Medulla oblongata (tissue), 1 donor: ENCODE measurements at regions not wholly inside any gene's neighbourhood (a gene's known extent, or its start where the extent isn't known, plus 50 kb on each side); places are given as distances from the start of the nearest gene placed in this dataset.

Source experiments
- DNase-seq: peaks from one replicate; pipeline ENCODE4 v3.0.0-alpha.2; 2015; ENCODE audit errors: extremely low spot score

GRCh38 chr1:218983433-218983832 lies 190.2 kb upstream of the LYPLAL1 start:
- DNase-seq, result no peak

- no peak for DNase-seq
Observed at GRCh38 chr1:218983848-218984247, 189.8 kb upstream of the LYPLAL1 start.

- DNase-seq, result no peak
Observed at GRCh38 chr1:218985424-218985984, 188.2 kb upstream of the LYPLAL1 start.

- no peak for DNase-seq
Observed at GRCh38 chr1:218986816-218987215, 186.9 kb upstream of the LYPLAL1 start.

- DNase-seq, result no peak
Observed at GRCh38 chr1:218990019-218990418, 183.7 kb upstream of the LYPLAL1 start.

GRCh38 chr1:218991089-218991488 lies 182.6 kb upstream of the LYPLAL1 start:
- DNase-seq, result no peak

GRCh38 chr1:218994615-218995014 lies 179.1 kb upstream of the LYPLAL1 start:
- DNase-seq, result no peak

GRCh38 chr1:218995091-218995665 lies 178.5 kb upstream of the LYPLAL1 start:
- no peak for DNase-seq

GRCh38 chr1:218996362-218996761 lies 177.3 kb upstream of the LYPLAL1 start:
- DNase-seq, result no peak

- no peak for DNase-seq
Observed at GRCh38 chr1:219000005-219000404, 173.7 kb upstream of the LYPLAL1 start.

- no peak for DNase-seq
Observed at GRCh38 chr1:219000631-219001030, 173.0 kb upstream of the LYPLAL1 start.

- no peak for DNase-seq
Observed at GRCh38 chr1:219010720-219011119, 163.0 kb upstream of the LYPLAL1 start.

- DNase-seq, result no peak
Observed at GRCh38 chr1:219020386-219020785, 153.3 kb upstream of the LYPLAL1 start.

GRCh38 chr1:219020846-219021245 lies 152.8 kb upstream of the LYPLAL1 start:
- no peak for DNase-seq

GRCh38 chr1:219027146-219027673 lies 146.5 kb upstream of the LYPLAL1 start:
- DNase-seq, result no peak

- no peak for DNase-seq
Observed at GRCh38 chr1:219031809-219032208, 141.9 kb upstream of the LYPLAL1 start.

- DNase-seq, result no peak
Observed at GRCh38 chr1:219038398-219038797, 135.3 kb upstream of the LYPLAL1 start.

GRCh38 chr1:219039017-219039681 lies 134.5 kb upstream of the LYPLAL1 start:
- no peak for DNase-seq

- DNase-seq, result no peak
Observed at GRCh38 chr1:219039682-219040154, 134.0 kb upstream of the LYPLAL1 start.

- DNase-seq, result no peak
Observed at GRCh38 chr1:219040291-219040690, 133.4 kb upstream of the LYPLAL1 start.

GRCh38 chr1:219041141-219041540 lies 132.5 kb upstream of the LYPLAL1 start:
- no peak for DNase-seq

GRCh38 chr1:219041818-219042217 lies 131.9 kb upstream of the LYPLAL1 start:
- no peak for DNase-seq

GRCh38 chr1:219042769-219043168 lies 130.9 kb upstream of the LYPLAL1 start:
- DNase-seq, result no peak
